ENCODE measurements at regions not wholly inside any gene's neighbourhood (a gene's known extent, or its start where the extent isn't known, plus 50 kb on each side); places are given as distances from the start of the nearest gene placed in this dataset.
A peak's percentile ranks its signal among the peaks of the same experiment; 100 is the strongest.
"Not testable (repeated sequence)": the region's sequence is repeated elsewhere in the genome, so short reads cannot be mapped to it uniquely, and the experiment has no call there.

DNA sequence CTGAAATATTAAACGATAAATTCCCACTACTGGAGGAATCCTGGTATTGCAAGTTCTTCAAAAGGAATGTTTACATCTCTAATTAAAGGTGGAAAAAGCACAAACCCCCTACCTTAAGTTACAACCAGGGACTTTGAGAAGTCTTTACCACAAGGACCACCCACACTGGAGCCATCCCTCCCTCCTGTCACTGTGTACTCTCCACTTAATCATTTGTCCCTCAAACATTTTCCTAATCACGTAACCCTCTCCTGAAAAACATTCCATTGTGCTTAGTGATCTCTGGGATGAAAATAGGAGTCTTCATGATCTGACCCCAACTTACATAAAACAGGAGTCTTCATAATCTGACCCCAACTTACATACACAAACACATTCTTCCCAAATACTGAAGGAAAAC, 85.7 kb downstream of the SUCLG1 start:
- DNase-seq = no peak

DNA sequence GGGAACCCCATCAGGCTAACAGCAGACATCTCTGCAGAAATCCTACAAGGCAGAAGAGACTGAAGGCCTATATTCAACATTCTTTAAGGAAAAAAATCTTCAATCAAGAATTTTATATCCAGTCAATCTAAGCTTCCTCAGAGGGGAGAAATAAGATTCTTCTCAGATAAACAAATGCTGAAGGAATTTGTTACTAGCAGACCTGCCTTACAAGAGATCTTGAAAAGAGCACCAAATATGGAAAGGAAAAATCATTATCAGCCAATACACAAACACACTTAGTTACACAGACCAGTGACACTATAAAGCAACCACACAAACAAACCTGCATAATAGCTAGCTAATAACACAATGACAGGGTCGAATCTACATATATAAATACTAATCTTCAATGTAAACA, 96.5 kb downstream of the SUCLG1 start:
- DNase-seq = no peak

DNA sequence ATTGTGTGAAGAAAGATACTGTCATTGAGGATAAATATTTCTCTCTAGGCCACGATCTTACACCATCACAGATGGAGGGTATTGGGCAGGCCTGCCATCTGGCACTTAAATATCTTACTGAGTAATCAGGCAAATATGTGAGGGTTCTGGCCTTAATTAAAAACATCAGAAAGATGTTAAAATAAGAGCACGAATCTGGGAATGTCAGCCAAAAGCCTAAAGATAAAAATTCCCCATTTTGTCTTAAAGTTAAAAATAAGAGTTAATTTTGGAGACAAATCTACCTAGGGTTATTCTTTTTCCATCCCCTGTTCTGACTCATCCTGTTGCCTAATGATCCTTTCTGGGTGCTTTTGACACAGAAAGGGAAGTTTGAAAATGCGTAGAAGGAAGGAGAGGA, 121.0 kb downstream of the SUCLG1 start:
- no peak for DNase-seq

DNA sequence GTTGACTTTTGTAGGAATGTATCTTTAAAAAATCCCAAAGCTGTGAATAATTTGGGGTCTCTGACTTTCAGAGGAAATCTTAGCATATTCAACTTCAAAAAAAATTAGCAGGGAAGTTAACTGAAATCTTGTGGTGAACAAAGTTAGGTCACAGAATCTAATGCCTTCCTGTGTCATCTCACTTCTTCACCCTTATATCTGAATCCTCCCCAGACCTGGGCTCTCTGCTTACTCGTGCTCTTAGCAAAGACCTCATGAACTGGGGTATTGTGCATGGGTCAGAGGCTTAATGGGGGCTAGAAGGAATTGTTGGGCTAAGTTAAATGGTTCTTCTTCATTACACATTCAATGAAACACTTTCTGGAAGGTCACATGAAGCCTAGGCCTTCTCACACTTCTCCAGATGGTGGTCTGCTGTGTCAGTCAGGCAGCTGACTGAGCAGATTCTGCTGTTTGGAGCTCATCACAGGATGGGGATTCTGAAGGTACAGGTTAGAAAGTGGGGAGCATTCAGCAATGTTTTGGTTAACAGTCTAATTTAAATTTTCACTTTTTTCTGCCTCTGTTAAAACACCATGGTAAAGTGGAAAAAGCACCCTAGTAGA, 131.3 kb downstream of the SUCLG1 start:
- no peak for DNase-seq

DNA sequence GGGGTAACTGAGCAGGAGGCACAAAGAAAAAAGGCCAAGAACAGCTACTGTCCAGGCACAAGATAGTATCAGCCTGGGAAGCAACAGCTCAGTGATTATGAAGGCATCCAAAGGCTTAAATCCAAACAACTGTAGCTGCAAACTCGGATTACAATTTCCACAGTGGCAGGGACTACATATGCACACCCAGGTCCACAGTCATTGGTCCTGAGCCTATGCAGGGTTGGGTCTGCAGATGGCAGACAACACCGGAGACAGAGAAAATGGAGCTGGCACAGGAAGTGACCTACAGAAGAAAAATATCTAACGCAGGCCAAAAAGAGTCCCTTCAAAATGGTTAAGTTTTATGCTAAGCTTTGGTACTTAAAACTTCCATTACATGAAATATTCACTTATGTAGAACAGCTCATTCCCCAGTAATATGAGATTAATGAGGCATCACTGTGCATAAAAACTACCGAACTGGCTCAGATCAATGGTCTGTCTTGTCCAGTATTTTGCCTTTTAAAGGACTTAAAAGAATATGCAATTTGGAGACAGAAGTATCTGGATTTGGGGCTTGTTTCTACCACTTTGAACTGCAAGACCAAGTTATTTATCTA, 132.1 kb downstream of the SUCLG1 start:
- no peak for DNase-seq

DNA sequence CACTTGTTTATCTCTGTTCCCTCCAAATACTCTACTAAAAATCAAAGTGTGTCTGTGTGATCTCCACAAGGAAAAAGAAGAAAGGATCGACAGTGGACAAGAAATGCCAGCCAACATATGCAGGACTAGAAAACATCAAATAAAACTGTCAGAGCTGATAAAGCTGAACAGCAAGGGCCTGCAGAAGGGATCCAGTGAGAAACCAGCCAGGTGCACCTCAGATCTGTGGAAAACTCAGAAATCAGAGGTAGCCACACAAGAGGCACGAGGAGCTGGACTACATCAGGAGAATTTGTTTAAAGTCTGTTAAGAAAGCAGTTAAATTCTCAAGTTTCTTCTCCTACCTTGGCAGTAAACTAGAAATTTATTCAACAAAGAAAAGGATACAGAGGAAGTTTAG, 135.2 kb downstream of the SUCLG1 start:
- DNase-seq = no peak

DNA sequence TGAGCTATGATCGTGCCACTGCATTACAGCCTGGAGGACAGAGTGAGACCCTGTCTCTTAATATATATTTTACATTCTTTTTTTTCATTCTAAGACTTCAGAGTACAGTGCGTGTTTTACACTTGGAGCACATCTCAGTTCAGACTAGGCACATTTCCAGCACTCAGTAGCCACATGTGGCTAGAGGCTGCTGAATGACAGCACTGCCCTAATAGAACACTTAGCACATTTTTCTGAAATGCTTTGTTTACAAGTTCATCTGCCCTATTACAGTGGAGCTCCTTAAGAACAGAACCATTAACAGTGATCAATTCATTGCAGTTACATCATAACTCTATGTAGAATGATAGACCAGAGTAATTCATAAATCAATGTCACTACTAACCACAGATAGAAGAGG, 138.1 kb downstream of the SUCLG1 start:
- DNase-seq = no peak

DNA sequence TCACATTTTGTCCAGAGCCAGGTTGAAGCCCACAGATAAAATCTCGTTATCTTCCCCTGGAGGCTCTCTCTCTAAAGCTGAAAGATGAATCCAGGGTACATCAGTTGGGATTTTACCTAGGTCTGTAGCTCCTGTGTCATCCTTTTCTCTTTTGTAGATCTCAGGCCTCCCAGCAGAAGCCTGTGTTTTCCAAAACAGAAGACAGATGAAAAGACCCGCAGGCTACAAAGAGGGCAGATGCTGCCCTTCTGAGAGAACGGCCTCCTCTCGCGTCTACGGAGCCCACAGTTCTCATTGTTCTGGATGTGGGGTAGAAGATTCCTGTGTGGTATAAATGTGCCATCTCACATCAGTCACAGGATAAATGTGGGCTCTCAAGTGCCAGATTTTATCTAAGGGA, 139.5 kb downstream of the SUCLG1 start:
- no peak for DNase-seq

DNA sequence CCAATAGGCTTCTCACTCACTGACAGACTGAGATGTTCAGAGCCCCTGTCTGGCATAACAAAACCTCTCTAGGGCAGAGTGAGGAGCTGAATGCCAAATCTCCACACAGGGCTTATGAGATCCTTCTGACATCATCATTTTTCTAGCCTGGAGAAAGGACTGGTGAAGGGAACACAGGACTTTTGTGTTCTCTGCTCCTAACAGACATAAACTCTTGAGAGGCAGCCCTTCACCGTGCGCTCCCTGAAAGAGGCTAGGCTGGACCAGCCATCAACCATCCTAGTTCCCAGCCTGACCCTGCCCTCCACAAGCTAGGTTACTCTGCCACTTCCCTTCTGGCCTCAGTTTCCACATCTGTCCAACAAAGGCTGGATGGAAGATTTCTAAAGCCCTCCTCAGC, 141.9 kb downstream of the SUCLG1 start:
- no peak for DNase-seq

DNA sequence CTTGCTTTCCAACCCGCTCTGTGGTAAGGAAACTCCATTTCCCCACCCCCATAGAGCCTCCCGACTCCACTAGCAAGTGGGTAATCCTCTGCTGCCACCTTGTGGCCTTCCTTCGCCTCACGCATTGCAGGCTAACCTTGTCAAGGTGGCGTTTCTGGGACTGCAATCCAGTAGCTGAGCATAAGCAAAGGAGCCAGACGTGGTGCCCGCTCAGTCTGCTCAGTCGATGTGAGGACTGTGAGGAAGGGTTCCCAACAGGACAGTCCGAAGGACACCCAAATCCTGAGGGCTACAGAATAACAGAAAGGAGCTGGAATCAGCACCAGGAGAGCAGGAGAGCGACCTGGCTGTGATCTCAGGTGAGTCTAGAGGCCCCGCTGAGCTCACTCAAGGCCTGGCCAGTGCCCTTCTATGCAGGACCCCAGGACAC, 144.2 kb downstream of the SUCLG1 start:
- DNase-seq = peak; percentile 64

DNA sequence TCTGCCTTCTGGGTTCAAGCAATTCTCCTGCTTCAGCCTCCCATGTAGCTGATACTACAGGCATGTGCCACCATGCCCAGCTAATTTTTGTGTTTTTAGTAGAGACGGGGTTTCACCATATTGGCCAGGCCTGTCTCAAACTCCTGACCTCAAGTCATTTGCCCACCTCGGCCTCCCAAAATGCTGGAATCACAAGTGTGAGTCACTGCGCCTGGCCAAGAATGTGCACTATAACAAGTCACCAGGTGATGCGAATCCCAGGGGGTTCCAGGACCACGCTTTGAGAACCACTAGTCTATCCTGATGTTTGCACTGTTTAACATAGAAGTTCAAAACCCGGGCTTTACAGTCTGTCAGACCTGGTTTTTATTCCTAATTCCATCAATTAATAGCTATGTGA, 144.8 kb downstream of the SUCLG1 start:
- no peak for DNase-seq

DNA sequence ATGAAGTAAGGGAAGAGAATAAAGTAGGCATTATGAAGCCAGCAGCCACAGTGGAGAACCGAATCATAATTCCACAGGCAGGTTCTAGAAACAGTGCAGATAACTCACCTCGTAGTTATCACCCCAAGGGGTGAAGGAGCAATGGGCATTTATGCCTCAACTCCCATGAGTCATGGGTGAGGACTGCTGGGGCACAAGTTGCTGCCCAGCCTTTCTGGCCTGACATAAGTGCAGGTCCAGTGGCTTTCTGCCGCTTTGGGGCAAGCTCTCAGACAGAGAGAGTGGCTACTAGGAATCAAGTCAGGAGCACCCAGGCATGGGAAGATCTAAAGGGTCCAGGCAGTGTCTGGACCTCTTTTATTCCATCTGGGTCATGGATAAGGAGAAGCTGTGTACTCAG, 149.8 kb downstream of the SUCLG1 start:
- no peak for DNase-seq

DNA sequence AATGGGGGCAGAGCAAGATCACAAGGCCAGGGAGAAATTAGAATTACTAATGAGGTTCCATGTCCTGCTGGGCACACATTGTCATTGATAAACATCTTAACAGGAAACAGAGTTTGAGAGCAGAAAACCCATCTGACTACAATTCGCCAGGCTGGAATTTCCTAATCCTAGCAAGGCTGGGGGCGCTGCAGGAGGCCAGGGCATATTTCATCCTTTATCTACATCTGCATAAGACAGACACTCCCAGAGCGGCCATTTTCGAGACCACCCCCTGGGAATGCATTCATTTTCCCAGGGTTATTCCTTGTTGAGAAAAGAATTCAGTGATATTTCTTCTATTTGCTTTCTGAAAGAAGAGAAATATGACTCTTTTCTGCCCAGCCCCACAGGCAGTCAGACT, 152.7 kb downstream of the SUCLG1 start:
- DNase-seq = no peak

DNA sequence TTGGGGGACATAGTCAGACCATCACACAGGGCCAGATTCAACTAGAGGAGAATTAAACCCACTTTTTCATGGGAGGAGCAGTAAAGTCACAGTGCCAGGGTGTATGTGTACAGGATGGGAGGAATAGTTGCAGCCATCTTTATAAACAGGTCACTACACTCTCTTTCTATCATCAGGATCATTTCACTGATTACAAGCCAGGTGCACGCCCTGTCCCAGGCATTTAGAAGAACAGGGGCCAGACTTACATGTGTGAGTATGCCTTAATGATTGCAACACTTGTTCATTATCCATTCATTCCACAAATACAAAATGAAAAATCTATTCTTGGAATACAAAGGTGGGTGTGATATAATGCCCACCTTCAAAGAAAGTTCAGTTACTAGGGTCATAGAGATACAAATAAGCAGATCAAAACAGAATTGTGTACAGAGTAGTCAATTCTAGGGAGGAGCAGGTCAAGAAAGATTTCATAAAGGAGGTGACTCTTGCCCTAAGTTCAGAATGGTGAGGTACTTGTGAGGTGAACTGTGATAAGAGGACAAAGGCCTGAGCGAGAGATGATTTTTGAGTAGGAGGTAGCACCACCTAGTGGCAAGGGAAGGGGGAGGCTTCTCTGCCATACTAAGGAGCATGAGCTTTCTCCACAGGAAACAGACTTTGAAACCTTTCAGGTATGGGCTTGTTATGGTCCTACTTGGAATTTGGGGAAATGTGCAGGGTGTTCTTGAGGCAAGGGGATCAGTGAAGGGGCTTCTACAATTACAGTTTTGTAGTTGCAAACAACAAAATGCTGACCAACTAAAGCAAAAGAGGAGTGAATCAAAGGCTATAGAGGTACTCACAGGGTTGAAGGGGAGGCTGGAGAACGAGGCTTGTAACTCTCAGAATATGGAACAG, 156.3 kb downstream of the SUCLG1 start:
- DNase-seq = peak; percentile 31

DNA sequence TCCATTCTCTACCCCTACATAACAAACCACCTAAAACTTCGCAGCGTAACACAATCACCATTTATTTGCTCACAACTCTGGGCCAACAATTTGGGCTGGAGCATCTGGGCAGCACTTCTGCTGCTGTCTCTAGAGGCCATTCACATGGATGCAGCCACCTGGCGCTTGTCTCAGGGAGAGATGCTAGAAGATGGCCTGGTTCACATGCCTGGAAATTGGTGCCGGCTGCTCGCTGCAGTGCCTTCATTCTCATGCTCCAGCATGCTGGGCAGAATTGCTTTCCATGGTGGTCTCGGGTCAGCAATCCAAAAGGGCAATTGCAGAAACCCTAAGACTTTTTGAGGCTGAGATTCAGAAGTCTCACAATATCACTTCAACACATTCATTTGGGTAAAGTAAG, 157.4 kb downstream of the SUCLG1 start:
- DNase-seq = no peak

DNA sequence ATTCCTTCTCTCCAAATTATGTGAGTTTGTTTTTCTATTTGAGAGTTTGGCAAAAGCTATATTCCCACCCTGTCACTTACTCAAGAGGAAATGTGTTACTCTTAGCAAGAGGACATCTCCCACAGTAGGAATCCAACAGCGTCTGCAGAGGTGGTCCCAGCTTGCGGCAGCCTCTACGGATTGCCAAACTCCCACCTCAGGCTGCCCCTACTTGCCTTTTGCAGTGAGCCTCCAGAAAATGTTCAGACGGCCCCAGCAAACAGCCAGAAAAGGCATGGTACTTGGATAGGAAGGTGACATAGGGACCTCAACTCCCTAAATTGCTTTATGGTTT, 158.4 kb downstream of the SUCLG1 start:
- no peak for DNase-seq

DNA sequence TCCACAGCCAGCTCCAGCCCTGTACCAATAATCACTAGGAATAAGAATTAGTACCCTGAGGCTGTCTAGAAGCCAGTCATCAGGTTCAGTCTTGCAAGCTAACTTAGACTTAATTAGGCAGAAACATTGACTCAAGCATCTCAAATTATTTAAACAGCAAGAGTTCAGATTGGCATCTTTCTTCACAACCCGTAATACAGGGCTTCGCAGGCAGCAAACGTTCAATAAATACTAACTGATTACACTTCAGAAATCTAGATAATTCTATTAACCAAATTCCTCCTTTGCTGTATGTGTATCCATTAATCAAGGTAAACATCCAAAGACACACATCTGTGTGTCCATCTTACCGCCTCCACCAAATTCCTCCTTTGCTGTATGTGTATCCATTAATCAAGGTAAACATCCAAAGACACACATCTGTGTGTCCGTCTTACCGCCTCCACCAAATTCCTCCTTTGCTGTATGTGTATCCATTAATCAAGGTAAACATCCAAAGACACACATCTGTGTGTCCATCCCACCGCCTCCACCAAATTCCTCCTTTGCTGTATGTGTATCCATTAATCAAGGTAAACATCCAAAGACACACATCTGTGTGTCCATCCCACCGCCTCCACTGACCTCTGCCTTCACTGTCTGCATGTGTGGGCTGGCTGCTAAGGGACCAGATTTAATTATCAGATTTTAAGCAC, 158.9 kb downstream of the SUCLG1 start:
- DNase-seq = not testable (repeated sequence)

DNA sequence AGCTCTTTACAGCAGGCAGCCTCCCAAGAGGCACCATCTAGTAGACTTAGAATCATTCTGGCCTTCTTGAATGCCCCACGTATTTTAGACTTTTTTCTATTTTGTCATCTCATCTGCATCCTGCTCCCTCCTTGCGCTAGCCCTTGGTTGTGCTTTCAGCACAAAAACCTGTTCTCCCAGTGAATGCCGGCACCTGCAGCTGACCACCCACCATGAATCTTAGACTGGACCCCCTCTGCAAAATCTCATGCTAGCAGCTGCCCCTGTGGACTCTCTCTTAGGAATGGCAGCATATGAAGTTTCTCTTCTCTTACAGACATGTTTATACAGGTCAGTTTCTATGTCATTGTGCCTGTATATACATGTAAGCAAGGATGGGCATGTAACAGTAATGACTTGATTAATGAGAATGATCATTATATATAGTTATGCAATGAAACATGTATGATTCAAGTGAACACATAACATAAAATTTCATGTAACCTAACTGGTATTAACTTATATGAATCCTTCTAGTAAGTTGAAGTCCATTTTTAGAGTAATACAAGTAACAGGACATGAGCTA, 159.8 kb downstream of the SUCLG1 start:
- DNase-seq = no peak

DNA sequence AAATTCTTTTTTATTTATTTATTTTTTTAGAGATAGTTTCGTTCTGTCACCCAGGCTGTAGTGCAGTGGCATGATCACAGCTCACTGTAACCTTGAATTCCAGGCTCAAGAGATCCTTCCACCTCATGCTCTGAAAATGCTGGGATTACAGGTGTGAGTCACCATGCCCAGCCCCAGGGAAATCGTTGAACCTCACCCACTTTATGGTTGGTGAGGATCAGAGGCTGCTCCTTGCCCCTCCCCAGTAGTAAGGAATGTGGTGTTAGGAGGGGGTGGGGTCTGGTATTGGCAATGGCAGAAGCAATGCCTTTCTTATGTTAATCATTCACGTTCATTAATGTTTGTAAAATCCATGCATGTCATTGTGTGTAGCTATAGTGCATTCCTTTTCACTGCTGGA, 161.9 kb downstream of the SUCLG1 start:
- DNase-seq = no peak

DNA sequence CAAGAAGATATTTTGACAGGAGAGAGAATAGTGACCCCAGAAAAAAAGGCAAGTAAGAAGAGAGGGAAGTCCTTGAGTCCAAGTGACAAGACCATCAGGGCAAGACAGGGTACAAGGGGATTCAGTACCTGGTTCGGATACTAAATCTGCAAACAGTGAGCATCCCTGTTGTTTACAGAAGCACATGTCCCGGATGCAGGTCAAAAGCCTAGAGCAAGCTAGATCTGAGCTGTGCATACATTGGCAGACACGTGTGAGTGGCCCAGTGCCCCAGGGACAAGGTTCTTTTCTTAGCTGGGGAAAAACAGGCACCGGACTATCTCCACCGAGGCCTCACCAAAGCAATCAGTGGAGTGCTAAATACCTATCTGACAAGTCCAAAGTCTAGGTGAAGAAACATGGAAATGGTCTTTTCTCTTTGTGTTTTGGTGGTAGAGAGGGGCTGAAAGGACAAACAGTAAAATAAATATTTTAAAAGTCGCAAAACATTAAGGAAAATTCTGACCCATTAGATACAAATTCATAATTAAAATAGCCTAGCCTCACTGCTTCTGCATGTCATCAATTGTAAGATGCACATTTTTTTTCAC, 165.2 kb downstream of the SUCLG1 start:
- DNase-seq = no peak

DNA sequence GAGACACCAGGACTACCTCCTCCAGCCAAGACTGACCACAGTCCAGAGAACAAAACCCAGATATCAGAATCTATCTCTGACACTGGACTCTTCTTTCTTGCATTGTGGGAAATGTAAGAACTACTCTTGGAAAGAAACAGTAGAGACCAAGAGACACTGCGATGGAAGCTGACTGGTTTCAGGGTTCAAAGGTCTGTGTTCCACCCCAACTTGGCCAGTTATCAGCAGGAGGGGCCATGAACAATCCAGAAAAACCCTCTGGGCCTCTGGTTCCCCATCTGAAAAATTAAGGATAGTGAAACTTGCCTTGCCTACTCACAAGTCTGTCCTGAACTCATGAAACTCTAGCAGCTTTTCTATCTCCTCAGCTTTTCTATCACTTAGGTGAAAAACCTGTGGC, 166.5 kb downstream of the SUCLG1 start:
- no peak for DNase-seq

DNA sequence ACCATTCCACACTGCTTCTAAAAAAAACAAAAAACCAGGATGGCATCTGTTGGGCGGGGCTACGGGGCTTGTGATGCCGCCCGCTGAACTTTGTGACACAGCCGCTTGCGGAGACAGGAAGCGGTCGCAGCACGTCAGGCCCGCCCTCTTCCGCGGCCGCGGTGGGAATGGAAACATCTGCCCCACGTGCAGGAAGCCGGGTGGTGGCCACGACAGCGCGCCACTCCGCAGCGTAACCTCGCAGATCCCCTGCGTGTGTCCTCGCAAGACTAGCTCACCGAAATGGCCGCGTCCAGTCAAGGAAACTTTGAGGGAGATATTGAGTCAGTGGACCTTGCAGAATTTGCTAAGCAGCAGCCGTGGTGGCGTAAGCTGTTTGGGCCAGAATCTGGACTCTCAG, 168.5 kb downstream of the SUCLG1 start:
- no peak for DNase-seq

DNA sequence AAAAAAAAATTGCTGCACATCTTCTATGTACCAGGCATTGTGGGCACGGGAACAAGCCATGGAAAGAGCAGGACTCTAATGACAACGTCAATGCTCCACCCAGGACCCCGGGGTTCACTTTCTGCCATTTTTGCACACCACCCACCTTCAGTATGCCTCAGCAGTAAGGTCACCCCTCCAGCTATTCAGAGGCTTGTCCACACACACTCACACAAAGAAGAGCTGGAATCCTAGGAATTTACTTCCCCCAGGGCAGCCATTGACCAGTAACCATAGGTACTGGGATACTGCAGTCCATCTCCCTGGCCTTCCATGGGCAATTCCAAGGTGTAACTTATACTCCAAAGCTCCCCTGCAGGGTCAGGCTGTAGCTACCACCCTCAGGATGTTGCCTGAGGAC, 170.8 kb downstream of the SUCLG1 start:
- DNase-seq = no peak
